ENCODE measurements at regions not wholly inside any gene's neighbourhood (a gene's known extent, or its start where the extent isn't known, plus 50 kb on each side); places are given as distances from the start of the nearest gene placed in this dataset.
"Not testable (repeated sequence)": the region's sequence is repeated elsewhere in the genome, so short reads cannot be mapped to it uniquely, and the experiment has no call there.

- peaks cover 5 to 11% (median 6%) of the 10 kb centered on the region in 3 donors for H3K9me3 Mint-ChIP-seq
- peaks cover 6% of the 10 kb centered on the region for H3K27me3 Mint-ChIP-seq
- H3K36me3 Mint-ChIP-seq = no peaks in the 10 kb centered on the region
- H3K27ac Mint-ChIP-seq = peak overlapping the region in 1 of 3 donors; percentile 73
- peak overlapping the region in 1 of 4 donors; percentile 47 for H3K4me3 Mint-ChIP-seq
- H3K4me1 Mint-ChIP-seq = peaks cover 4 to 12% (median 10%) of the 10 kb centered on the region in 3 donors
These were observed 193.6 kb downstream of the FAM43A start for GRCh38 chr3:194879126-194879877.

GRCh38 chr3:194879991-194880939 is 194.6 kb downstream of the FAM43A start:
- Mint-ChIP-seq H3K4me1 (peaks cover 4 to 10% (median 10%) of the 10 kb centered on the region in 3 donors), H3K27ac (peak overlapping the region in 1 of 3 donors; percentile 73), H3K4me3 (peak overlapping the region in 2 of 4 donors; percentile 58 to 63), H3K27me3 (peaks cover 6% of the 10 kb centered on the region), H3K36me3 (no peaks in the 10 kb centered on the region), H3K9me3 (peaks cover 6 to 11% (median 7%) of the 10 kb centered on the region in 3 donors)

DNA sequence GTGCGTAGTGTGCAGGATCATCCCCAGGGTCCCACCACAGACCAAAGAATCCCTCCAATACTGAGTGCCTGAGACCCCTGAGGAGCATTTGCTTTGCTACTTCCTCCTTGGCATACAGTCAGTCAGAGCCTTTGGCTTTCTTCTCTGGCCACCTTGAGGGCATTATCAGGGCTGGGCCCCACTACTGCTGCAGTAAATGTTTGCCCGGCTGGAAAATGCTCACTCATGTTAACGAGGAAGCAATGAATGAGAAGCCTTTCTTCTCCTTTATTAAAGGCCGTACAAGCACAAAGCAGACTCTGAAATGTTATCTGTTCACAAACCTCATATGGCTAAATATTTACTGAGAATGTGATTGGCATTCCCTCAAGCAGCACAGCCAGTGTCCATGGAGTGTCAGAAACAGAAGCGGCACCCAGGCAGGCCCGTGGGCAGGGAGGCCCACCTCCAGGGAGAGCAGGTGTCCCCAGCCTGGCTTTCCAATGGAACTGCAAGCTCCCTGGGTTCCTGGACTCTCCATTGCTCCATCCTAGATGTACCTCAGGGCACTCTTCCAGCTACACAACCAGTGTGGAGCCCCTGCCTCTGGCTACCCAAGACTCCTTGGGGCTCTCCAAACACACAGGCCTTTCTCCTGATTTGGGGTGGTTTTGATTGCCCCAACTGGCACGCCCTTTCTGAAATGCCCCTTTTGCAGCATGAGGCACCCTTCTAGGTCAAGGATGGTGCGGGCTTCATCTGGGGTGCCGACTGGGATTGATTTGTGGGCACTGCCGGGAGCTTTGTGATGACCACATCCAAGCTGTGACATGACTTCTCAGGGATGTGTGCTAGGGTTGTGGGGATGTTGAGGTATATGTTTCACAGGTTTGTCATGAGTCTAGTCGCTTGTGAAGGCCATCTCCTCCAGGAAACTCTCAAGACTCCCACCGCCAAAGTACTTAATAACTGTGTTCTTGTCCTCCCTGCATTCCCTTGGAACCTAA is 195.6 kb downstream of the FAM43A start:
- H3K36me3 Mint-ChIP-seq = no peaks in the 10 kb centered on the region
- peaks cover 4 to 11% (median 8%) of the 10 kb centered on the region in 3 donors for H3K4me1 Mint-ChIP-seq
- H3K27ac Mint-ChIP-seq = no peak overlapping the region
- peaks cover 6% of the 10 kb centered on the region for H3K27me3 Mint-ChIP-seq
- peaks cover 4 to 11% (median 7%) of the 10 kb centered on the region in 3 donors for H3K9me3 Mint-ChIP-seq
- peak overlapping the region in 2 of 4 donors; percentile 37 to 63 for H3K4me3 Mint-ChIP-seq

- H3K36me3 Mint-ChIP-seq = peaks cover 2% of the 10 kb centered on the region
- peaks cover 1% of the 10 kb centered on the region for H3K27me3 Mint-ChIP-seq
- no peak overlapping the region for H3K27ac Mint-ChIP-seq
- no peak overlapping the region for H3K4me3 Mint-ChIP-seq
- peaks cover 0 to 6% (median 0%) of the 10 kb centered on the region in 3 donors for H3K4me1 Mint-ChIP-seq
- H3K9me3 Mint-ChIP-seq = peaks cover 8 to 11% (median 11%) of the 10 kb centered on the region in 3 donors
These were observed 199.1 kb downstream of the FAM43A start for GRCh38 chr3:194884649-194885315.

- Mint-ChIP-seq H3K4me3 (no peak overlapping the region), H3K27ac (no peak overlapping the region), H3K36me3 (peaks cover 2% of the 10 kb centered on the region), H3K4me1 (peaks cover 0 to 6% (median 0%) of the 10 kb centered on the region in 3 donors), H3K9me3 (peaks cover 8 to 11% (median 11%) of the 10 kb centered on the region in 3 donors), H3K27me3 (peaks cover 1% of the 10 kb centered on the region)
These were observed 200.1 kb downstream of the FAM43A start for GRCh38 chr3:194885766-194886165.

- Mint-ChIP-seq H3K36me3 (peaks cover 2% of the 10 kb centered on the region), H3K27ac (no peak overlapping the region), H3K4me3 (peak overlapping the region in 1 of 4 donors; percentile 42), H3K27me3 (peaks cover 1% of the 10 kb centered on the region), H3K9me3 (peaks cover 8 to 11% (median 11%) of the 10 kb centered on the region in 3 donors), H3K4me1 (peaks cover 0 to 6% (median 0%) of the 10 kb centered on the region in 3 donors)
These were observed 201.2 kb downstream of the FAM43A start for GRCh38 chr3:194886836-194887235.

DNA sequence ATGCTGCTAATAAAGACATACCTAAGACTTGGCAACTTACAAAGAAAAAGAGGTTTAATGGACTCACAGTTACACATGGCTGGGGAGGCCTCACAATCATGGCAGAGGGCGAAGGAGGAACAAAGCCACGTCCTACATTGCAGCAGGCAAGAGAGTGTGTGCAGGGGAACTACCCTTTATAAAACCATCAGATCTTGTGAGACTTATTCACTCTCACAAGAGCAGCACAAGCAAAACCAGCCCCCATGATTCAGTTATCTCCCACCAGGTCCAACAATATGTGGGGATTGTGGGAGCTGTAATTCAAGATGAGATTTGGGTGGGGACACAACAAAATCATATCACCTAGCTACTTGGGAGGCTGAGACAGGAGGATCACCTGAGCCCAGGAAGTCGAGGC is 202.4 kb downstream of the FAM43A start:
- peaks cover 8 to 16% (median 13%) of the 10 kb centered on the region in 3 donors for H3K9me3 Mint-ChIP-seq
- H3K36me3 Mint-ChIP-seq, H3K27ac Mint-ChIP-seq: not testable (repeated sequence)

GRCh38 chr3:194888916-194889315 is 203.2 kb downstream of the FAM43A start:
- Mint-ChIP-seq H3K4me3 (no peak overlapping the region), H3K27ac (no peak overlapping the region), H3K4me1 (peaks cover 0 to 6% (median 0%) of the 10 kb centered on the region in 3 donors), H3K9me3 (peaks cover 7 to 13% (median 13%) of the 10 kb centered on the region in 3 donors), H3K27me3 (no peaks in the 10 kb centered on the region), H3K36me3 (peaks cover 2% of the 10 kb centered on the region)

More for the DNA sequence above, 202.4 kb downstream of the FAM43A start:
- not testable (repeated sequence) for H3K27me3 Mint-ChIP-seq, H3K4me1 Mint-ChIP-seq
- H3K4me3 Mint-ChIP-seq = peak overlapping the region in 1 of 4 donors; percentile 23

- Mint-ChIP-seq H3K36me3 (peaks cover 2% of the 10 kb centered on the region), H3K27me3 (no peaks in the 10 kb centered on the region), H3K4me3 (no peak overlapping the region), H3K4me1 (peaks cover 0 to 6% (median 0%) of the 10 kb centered on the region in 3 donors), H3K9me3 (peaks cover 7 to 15% (median 15%) of the 10 kb centered on the region in 3 donors), H3K27ac (no peak overlapping the region)
These were observed 204.4 kb downstream of the FAM43A start for GRCh38 chr3:194890091-194890490.

DNA sequence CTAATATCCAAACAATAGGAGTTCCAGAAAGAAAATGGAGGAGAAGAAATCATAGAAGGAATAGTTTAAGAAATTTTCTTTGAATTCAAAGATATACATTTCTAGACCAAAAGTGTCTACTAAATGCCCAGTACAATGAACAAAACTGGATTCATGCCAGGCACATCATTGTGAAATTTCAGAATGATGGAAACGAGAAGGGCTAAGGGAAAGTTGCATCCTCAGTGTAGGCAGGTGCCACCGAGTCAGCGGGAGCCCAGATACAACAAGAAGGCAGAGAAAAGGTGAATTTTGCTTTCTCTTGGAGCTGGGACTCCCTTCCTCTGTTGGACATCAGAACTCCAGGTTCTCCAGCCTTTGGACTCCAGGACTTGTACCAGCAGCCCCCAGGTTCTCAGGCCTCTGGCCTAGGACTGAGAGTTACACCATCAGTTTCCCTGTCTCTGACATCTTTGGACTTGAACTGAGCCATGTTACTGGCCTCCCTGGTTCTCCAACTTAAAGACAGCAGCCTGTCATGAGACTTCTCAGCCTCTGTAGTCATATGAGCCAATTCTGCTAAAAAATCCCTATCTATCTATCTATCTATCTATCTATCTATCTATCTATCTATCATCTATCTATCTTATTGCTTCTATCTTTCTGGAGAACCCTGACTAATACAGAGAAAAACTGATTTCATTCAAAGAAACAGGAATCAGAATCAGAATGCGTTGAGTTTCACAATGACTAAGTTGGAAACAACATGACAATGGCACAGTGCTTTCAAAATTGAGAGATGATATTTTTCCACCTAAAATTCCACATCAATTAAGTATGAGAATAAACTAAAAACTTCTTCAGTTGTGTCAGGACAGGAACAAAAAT is 207.7 kb downstream of the FAM43A start:
- Mint-ChIP-seq H3K4me3 (no peak overlapping the region), H3K36me3 (no peaks in the 10 kb centered on the region), H3K27ac (no peak overlapping the region), H3K9me3 (peaks cover 3 to 15% (median 11%) of the 10 kb centered on the region in 3 donors), H3K4me1 (peaks cover 4 to 7% (median 5%) of the 10 kb centered on the region in 3 donors), H3K27me3 (no peaks in the 10 kb centered on the region)

DNA sequence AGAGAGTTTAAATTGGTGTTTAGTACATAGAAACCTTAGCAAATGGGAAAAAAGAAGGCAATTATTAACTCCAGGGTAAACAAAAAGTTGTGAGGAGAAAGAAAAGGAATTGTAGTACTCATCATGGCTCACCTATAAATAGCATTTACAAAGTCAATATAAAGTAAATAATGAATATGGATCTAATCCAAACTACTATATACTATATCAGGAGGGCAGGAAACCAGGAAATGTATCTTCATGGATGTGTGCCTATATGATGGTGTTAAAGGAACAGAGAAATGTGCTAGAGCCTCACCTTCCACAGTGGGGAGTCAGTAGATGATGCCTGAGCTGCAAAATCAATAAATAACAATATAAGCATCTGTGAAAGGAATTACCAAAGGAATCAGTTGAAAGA is 208.9 kb downstream of the FAM43A start:
- no peaks in the 10 kb centered on the region for H3K36me3 Mint-ChIP-seq
- H3K27ac Mint-ChIP-seq = no peak overlapping the region
- H3K9me3 Mint-ChIP-seq = peaks cover 3 to 23% (median 12%) of the 10 kb centered on the region in 3 donors
- H3K4me3 Mint-ChIP-seq = no peak overlapping the region
- no peaks in the 10 kb centered on the region for H3K27me3 Mint-ChIP-seq
- peaks cover 4 to 7% (median 5%) of the 10 kb centered on the region in 3 donors for H3K4me1 Mint-ChIP-seq

GRCh38 chr3:194900854-194901522 is 215.3 kb downstream of the FAM43A start:
- Mint-ChIP-seq H3K27me3 (peaks cover 15% of the 10 kb centered on the region), H3K27ac (no peak overlapping the region), H3K4me1 (peaks cover 4 to 10% (median 10%) of the 10 kb centered on the region in 3 donors), H3K36me3 (peaks cover 2% of the 10 kb centered on the region), H3K9me3 (peaks cover 3 to 23% (median 8%) of the 10 kb centered on the region in 3 donors), H3K4me3 (peak overlapping the region in 1 of 4 donors; percentile 5)

Data from IgD-negative memory B cell (primary cell).